ENCODE measurements at regions not wholly inside any gene's neighbourhood (a gene's known extent, or its start where the extent isn't known, plus 50 kb on each side); places are given as distances from the start of the nearest gene placed in this dataset.

DNA sequence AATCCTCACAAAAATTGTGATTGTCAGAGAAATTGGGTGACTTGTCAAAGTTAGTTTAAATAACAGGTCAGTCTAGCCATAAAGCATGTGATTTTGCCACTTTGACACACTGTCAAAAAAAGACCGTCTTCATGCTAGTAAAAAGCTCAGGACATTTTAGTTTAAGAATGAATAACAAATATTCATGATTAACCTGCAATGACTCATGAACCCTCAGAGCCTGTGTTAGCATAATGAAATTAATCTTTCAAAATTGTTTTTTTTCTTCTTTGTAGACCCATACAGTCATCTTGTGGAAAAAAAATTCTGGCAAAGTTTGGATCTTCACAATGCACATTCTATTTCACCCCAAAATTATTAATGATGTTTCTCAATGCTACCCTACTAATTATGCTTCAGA, 255.2 kb upstream of the POT1 start:
- TF ChIP-seq, protein P1, sequence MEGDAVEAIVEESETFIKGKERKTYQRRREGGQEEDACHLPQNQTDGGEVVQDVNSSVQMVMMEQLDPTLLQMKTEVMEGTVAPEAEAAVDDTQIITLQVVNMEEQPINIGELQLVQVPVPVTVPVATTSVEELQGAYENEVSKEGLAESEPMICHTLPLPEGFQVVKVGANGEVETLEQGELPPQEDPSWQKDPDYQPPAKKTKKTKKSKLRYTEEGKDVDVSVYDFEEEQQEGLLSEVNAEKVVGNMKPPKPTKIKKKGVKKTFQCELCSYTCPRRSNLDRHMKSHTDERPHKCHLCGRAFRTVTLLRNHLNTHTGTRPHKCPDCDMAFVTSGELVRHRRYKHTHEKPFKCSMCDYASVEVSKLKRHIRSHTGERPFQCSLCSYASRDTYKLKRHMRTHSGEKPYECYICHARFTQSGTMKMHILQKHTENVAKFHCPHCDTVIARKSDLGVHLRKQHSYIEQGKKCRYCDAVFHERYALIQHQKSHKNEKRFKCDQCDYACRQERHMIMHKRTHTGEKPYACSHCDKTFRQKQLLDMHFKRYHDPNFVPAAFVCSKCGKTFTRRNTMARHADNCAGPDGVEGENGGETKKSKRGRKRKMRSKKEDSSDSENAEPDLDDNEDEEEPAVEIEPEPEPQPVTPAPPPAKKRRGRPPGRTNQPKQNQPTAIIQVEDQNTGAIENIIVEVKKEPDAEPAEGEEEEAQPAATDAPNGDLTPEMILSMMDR (IDR thresholded peaks at IDR 0.05; ENCODE audit: insufficient read depth, low read length, poor library complexity, severe bottlenecking) = no peak
- TF ChIP-seq EZH2phosphoT487 (conservative IDR thresholded peaks at IDR 0.05; ENCODE audit: low read length) = no peak
